Skin epidermis (tissue), 12 donors: ENCODE measurements at regions not wholly inside any gene's neighbourhood (a gene's known extent, or its start where the extent isn't known, plus 50 kb on each side); places are given as distances from the start of the nearest gene placed in this dataset.
"Not testable (repeated sequence)": the region's sequence is repeated elsewhere in the genome, so short reads cannot be mapped to it uniquely, and the experiment has no call there.

Experiments used
- H3K27ac ChIP-seq, 21 experiments: fragments of 200-600 bp; sonication (generic) in 11 of 21; one replicate each; pipeline ENCODE4 v1.5.0; 2020; ENCODE audit warnings: mild to moderate bottlenecking in 3 of 21, inconsistent platforms in 2 of 21, moderate library complexity in 2 of 21
- H3K4me3 ChIP-seq, 7 experiments: fragments of 200-600 bp; sonication (generic) in 2 of 7; one replicate each; pipeline ENCODE4 v1.5.0; 2020; ENCODE audit warnings: inconsistent platforms in 2 of 7, mild to moderate bottlenecking in 2 of 7, moderate library complexity in 1 of 7

DNA sequence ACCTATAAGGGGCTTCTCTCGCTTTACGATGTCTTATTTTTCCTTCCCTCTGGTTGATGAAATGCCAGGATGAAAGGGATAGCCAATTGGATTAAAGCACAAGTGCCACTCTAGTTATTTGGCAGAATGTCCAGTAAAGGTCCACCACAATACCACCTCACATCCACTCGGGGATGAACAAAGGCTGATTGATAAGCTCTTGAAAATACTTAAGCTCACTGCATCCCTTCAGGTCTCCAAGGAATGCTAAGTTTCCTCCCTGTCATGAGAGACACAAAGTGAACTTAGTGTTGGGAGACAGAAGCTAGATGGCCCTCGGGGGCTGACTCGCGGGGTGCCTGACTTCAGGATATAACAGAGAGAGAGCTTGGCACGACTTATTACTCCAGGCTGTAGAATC, 185.9 kb upstream of the ZNF644 start:
- not testable (repeated sequence) for H3K27ac ChIP-seq, H3K4me3 ChIP-seq

DNA sequence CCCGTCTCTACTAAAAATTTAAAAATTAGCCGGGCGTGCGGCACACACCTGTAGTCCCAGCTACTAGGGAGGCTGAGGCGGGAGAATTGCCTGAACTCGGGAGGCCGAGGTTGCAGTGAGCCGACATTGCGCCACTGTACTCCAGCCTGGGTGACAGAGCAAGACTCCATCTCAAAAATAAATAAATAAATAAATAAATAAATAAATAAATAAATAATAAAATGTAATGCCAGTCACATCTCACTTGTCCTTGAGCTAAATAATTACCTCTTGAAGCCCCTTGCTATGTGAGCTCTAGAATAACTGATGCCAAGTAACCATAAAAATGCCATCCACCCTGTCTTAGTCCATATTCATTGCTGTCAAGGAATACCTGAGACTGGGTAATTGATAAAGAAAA, 182.3 kb upstream of the ZNF644 start:
- not testable (repeated sequence) for H3K4me3 ChIP-seq, H3K27ac ChIP-seq

DNA sequence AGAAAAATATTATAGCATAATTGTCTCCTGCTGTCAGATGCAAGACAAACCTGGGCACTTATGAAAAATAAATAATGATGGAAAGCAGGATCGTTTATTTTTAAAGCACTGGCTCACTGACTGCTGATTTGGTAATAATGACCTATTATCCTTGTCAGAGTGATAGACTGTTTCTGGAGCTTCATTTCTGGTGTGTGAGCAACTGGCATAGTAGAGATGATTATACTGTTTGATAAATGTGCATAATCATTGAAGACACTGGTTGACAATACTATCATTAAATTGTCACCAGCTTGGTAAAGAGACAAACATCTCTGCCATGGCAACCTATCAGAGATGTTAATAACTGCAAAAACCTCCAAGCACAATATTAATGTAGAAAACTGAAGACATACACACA, 179.9 kb upstream of the ZNF644 start:
- H3K4me3 ChIP-seq: no peak overlapping the region
- H3K27ac ChIP-seq: no peak overlapping the region

DNA sequence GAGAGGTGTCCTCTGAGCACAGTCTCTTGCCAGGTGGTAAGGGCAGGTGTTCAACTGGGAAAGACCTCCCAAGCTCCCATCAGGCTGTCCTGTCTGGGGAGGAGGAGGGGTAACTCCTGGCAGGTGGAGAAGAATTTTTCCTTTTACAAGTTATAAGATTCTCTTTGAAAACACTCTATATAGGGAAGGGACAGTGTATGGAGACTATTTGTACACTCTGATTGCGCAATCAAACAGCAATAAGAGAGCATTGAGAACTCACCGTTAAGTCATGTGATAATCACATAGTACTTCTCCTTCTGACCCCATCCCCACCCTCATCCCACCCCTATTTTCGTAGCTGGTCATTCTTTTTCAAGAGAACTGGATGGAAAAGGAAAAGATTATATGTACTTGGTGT, 179.3 kb upstream of the ZNF644 start:
- no peak overlapping the region for H3K4me3 ChIP-seq
- no peak overlapping the region for H3K27ac ChIP-seq

DNA sequence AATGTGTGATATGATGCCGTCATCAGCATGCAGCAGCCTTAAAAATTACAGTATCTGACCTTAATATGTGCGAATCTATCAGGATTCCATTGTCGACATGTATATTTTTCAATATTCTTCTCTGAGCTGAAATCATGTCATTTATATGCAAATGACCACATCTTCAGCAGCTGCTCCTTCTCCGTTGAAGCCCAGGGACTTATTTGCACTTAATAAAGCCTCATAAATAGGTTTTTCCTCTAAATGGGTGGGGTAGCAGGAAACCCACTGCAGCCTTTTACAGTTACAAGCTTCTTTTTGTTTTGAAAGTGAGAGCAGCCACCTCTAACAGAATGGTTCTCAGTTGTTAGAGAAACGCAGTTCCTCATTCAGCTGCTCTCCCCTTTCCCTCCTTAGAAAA, 178.8 kb upstream of the ZNF644 start:
- Histone ChIP-seq H3K4me3 (no peak overlapping the region), H3K27ac (no peak overlapping the region)

DNA sequence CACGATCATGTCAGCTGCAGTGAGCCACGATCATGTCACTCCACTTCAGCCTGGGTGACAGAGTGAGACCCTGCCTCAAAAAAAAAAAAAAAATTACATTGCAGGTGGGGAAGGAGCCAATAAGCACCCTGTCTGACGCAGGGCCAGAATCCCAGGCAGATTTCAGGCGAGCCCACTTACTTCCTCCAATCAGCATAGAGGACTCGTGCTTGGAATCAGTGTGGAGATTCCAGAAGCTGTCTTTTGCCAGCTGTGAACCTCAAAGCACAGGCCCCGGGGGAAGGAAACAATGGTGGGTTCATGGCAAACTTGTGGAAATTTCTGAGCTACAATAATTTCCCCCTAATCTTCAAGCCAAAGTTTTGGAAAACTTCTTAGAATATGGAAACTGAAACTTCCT, 178.2 kb upstream of the ZNF644 start:
- Histone ChIP-seq H3K4me3 (no peak overlapping the region), H3K27ac (no peak overlapping the region)

DNA sequence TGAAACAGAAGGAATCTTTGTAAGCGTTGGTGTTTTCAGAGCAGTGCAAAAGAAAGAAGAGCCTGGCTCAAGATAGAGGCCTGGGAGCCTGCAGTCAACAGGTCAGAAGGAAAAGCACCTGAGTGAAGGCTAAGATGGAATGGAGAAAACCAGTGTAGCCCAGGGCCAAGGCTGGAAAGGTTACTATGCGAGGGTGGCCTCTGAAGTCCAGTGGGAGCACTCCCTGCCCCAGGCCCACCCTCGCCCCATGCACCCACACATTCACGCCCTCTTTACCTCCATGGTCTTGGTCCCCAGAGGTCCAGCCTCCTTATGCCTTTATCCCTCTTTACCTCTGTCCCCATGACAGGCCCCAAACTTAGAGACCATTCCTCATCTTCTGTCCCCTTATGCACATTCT, 169.2 kb upstream of the ZNF644 start:
- Histone ChIP-seq H3K27ac (no peak overlapping the region), H3K4me3 (no peak overlapping the region)

DNA sequence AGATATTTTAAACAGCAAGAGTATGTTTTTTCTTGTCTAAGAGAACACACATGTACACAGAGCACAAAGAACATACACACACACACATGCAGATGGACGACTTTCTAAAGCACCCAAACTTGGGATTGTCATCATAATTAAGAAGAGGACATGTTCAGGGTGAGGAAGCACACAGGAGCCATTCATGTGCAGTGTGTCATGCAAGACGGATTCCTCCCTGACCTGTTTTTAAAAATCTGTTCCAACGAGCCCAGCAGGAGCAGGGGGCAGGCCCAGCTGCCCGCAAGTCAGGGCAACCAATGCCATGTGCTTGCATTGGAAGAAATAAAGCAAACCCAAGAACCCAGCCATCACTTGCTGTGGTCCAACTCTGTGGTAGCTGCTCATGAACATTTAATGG, 167.3 kb upstream of the ZNF644 start:
- Histone ChIP-seq H3K27ac (no peak overlapping the region), H3K4me3 (no peak overlapping the region)

DNA sequence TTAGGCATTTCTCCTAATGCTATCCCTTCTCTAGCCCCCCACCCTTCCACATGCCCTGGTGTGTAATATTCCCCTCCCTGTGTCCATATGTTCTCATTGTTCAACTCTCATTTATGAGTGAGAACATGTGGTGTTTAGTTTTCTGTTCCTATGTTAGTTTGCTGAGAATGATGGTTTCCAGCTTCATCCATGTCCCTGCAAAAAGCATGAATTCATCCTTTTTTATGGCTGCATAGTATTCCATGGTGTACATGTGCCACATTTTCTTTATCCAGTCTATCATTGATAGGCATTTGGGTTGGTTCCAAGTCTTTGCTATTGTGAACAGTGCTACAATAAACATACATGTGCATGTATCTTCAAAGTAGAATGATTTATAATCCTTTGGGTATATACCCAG, 161.0 kb upstream of the ZNF644 start:
- not testable (repeated sequence) for H3K4me3 ChIP-seq, H3K27ac ChIP-seq

DNA sequence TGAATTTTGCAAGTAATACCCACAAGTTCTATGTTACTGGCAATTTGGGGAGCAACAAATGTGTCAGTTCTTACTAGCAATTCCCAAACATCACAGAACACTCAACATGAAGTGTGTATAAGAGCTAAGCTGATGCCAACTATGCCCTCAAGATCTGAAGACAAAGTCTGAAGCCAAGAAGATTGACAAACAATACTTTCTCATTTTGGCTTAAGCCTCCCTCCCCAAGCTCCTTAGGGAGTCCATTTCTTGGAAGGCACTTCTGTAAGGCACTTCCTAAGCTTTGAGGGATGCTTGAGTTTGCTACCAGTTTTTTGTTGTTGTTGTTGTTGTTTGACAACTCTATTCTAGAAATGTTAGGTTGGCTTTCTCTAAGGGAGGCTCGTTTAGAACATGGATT, 154.4 kb upstream of the ZNF644 start:
- H3K4me3 ChIP-seq: no peak overlapping the region
- no peak overlapping the region for H3K27ac ChIP-seq

DNA sequence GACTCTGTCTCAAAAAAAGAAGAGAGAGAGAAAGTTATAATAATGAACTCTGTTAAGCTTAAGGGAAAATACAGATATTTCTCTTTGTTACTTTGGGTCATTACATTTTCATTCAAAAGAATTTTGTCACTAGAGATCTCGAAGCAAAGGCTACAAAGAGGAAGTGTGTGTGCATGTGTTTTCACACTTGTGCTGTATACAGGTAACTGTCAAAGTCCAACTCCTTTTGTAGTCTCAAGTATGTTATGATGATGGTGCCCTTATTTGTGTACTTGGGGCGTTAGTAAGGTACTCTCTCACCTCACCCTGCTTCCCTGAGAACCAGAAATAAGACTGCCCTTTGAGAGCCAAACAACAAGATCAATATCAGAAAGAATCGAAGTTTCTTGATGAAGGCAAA, 152.9 kb upstream of the ZNF644 start:
- Histone ChIP-seq H3K27ac (no peak overlapping the region), H3K4me3 (no peak overlapping the region)

DNA sequence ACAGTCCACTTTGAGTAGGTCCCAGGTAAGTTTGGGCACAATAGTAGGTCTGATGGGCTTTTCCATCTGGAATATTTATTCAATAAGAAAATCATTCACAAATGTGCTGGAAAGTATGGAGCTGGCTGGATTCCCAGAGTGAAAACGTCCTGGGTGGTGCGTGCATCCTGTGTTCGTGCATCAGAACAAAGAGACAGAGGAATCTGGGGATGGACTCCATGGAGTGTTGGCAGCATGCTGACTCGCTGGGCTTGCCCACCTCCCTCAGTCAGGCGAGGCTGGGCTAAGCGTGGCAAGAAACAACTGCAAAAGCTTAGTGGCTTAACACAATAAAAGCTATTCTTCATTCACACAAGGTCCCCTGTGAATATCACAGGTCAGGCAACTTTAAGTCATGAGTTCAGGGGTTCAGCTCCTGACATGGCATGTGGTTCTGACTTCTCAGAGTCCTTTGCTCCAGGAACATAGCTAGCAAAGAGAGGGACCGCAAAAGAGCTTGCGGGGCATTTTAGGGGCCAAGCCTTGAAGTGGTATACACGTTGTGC, 151.6 kb upstream of the ZNF644 start:
- Histone ChIP-seq H3K4me3 (no peak overlapping the region), H3K27ac (no peak overlapping the region)

DNA sequence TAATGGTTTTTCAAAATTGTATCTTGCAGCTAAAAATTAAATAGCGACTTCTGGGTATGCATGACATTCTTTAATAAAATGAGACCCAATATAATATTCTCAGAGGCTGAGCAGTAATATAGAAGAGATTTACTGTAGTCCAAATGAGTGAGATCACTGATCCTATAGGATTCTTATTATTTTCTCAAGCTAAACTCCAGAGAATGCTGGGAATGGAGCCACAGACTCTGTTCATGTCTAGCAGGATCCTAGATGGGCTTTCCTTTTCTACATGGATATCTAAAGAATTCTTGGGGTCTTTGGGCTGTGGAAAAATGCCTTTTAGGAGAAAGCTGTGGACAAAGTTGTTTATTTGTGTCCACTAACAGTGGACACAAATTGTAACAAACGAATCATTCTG, 150.7 kb upstream of the ZNF644 start:
- no peak overlapping the region for H3K4me3 ChIP-seq

DNA sequence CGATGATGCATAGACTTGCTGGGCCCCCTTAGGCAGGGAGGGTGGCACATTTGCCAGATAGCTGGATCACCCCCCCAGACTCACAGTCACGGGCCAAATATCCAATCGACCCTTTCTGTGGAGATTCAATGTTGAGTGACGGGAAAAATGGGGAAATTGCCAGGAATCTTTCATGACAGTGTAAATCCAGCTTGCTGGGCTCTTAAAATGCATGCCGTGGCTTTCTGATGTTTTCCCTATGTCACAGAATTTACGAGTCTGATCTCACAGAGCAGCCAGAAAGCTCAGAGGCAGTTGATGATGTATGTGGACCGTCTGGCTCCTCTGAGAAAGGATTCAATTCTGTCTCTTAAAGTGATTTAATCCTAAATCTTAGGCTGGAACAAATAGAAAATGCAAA, 150.1 kb upstream of the ZNF644 start:
- Histone ChIP-seq H3K27ac (no peak overlapping the region), H3K4me3 (no peak overlapping the region)

More for the DNA sequence above, 150.7 kb upstream of the ZNF644 start:
- no peak overlapping the region for H3K27ac ChIP-seq

DNA sequence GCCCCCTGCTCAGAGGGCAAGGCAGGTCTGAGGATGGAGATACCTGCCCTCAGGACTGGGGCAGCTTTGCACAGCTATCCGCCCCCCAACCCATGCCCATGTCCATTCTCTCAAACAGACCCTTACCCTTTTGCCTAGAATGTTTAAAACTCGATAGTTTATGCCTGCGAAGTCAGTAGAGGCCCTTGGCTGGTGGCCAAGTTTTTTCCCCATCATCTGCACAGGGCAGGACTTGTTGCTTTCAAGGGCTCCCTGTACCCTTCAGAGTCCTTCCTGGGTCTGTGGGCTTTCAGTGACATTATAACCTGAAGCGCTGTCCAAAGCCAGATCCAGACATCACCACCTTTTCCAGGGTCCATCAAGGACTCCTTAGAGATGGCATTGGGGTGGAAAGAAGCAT, 148.7 kb upstream of the ZNF644 start:
- no peak overlapping the region for H3K4me3 ChIP-seq
- no peak overlapping the region for H3K27ac ChIP-seq

DNA sequence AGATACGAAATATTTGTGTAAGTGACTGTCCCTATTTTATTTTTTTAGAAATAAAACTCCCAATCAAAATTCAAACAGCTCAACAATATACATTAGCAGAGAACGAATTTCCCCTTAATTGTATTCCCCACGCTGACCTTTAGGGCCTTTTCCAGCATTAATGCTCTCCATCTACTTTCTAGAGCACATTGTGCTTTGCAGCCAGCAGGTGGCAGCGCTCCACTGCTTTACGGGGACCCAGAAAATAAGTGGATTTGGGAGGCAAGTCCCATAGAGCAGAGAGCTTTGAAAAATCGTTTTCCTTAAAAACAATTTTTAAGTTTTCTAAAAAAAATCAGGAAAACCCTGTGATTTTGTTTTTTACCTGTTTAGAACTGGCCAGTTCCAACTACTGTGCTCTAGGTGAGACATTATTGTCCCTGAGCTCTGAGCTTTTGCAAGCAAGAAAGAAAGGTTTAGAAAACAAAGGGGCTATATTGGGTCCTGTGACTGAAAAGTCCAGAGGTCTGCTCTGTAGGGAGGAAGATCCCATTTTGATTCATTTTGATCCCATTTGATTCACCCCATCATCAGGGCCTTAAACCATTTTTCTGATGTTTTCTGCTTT, 144.4 kb upstream of the ZNF644 start:
- Histone ChIP-seq H3K4me3 (no peak overlapping the region), H3K27ac (no peak overlapping the region)

DNA sequence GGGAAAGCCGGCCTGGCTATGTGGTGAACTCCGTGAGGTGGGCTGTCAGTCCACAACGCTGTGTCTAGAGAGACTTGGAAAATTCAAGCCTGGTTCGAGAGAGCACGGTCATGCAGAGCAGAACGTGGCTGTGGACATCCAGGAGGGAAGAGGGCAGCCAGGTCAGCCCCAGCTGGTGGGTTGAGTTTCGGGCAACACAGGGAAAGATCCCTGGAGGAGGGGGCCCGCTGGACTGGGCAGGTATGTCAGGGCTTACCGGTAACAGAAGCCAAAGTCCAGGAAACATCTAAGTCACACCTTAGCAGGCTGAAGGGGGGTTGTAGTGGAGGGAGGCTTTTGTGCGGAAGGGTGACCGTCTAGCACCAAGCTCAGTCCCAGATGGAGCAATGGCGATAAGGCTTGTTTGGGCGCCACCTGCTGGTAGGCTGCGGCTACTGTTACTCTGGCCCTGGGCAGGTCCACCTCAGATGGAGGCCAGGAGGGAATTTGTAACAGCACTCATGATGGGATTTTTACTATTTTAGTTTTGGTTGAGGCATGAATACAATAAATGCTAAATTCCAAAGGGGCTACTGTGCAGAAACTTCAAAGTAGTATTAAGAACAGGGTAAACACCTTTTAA, 143.3 kb upstream of the ZNF644 start:
- Histone ChIP-seq H3K4me3 (no peak overlapping the region), H3K27ac (no peak overlapping the region)

DNA sequence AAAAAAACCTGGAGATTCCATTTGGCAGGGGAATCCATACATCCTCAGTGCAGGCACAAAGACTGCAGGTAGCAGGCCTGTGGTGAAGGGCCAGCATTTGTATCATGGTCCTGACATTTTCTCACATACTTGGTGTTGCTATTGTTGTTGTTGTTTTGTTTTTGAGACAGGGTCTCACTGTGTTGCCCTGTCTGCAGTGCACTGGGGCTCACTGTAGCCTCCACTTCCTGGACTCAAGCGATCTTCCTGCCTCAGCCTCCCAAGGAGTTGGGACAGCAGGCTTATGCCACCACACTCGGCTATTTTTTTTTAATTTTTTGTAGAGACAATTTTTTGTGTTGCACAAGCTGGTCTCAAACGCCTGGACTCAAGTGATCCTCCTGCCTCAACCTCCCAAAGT, 140.8 kb upstream of the ZNF644 start:
- H3K27ac ChIP-seq: no peak overlapping the region
- H3K4me3 ChIP-seq: no peak overlapping the region

DNA sequence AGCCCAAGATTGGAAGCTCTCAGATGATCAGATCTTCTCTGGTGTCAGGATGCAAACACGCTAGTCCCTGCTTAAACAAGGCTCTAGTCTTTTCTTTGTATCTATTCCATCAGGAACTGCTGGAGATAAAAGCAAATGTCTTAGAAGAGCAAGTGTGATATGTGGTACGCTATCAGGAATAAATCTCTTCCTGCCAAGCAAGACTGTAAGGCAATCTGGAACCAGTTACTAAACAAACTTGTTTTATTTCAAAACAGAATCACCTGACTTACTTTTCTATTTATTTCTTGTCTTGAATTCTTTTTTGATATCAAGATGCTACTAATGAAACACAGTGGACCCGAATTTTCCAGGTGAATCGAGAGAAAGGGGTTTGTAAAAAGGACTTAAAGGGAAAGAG, 139.9 kb upstream of the ZNF644 start:
- no peak overlapping the region for H3K4me3 ChIP-seq
- no peak overlapping the region for H3K27ac ChIP-seq

DNA sequence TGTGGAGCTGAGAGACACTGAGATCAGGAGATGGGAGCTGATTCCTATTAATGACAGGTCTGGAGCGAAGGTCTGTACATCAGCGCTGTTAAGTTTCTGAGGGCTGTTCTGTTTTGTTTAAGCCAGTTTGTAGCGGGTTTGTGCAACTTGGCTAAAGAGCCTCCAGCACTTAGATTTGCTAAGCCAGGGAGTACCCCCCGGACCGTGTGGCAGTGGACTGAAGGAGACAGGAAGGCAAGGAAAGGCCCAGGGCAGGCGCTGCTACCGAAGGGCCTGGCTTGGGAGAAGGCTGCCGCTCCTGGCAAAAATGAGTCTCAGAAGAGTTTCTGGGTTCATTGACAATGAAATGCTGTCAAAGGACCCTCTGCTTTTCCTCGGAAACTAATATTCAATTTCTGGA, 139.3 kb upstream of the ZNF644 start:
- Histone ChIP-seq H3K27ac (no peak overlapping the region), H3K4me3 (no peak overlapping the region)

DNA sequence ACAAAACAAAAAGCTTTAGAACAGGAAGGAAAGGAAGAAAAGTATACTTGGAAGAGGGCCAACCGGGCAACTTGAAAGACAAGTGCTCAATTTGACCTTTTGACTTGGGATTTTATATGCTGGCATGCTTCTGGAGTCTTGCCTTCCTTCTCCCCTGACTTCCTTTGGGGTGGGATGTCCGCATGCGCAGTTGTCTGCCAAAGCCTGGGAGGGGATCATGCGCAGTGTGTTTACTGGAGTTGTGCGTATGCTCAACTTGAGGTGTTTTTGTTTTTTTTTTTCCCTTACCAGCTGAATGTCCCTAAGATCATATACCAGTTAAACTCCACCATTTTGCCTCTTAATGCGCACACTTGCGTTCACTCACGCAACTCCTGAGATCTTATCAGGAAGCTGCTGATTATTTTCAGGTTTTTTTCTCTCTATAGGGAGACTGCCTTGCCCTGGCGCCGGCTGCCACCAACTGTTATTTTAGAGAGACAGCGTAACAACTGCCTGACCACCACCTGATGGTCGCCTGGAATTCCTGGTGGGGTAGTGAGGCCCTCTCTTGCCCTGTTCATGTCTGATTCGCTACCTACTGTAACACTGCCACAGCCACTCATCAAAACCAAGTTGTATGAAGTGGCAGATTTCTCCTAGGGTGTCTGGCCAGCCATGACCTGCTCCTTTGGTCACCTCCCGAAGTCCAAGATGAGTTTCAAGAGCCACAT, 138.7 kb upstream of the ZNF644 start:
- Histone ChIP-seq H3K27ac (no peak overlapping the region), H3K4me3 (no peak overlapping the region)
